ENCODE measurements at regions not wholly inside any gene's neighbourhood (a gene's known extent, or its start where the extent isn't known, plus 50 kb on each side); places are given as distances from the start of the nearest gene placed in this dataset.

- H3K79me2 ChIP-seq (ENCODE audit: insufficient read depth), result no peaks in the 10 kb centered on the region
- H3K9ac ChIP-seq, result no peak overlapping the region
- H3K27me3 ChIP-seq (ENCODE audit: insufficient read depth), result no peaks in the 10 kb centered on the region
- H3K9me3 ChIP-seq, result no peaks in the 10 kb centered on the region
- H3K4me2 ChIP-seq, result no peak overlapping the region
- H3F3A ChIP-seq (replicated peaks; ENCODE audit: insufficient read depth), result peaks cover 6% of the 10 kb centered on the region
- peaks cover 0 to 11% of the 10 kb centered on the region in 2 experiments; a peak in 3 of 4 replicates for H3K4me1 ChIP-seq (ENCODE audit: control insufficient read depth in 1 of 2, insufficient read depth in 2 of 2, low read depth in 1 of 2, low read length in 1 of 2)
- no peak for DNase-seq
- H3K27ac ChIP-seq (ENCODE audit: low read depth in 2 of 2, low read length in 1 of 2), result peak overlapping the region in 1 of 2 experiments; percentile 3; a peak in 1 of 4 replicates
- no peak for TF ChIP-seq MEF2A (IDR thresholded peaks at IDR 0.05; ENCODE audit: borderline replicate concordance, low read depth)
- no peak for TF ChIP-seq EZH2phosphoT487 (IDR thresholded peaks at IDR 0.05; ENCODE audit: borderline replicate concordance, low read depth)
- no peak for TF ChIP-seq ELF1 (IDR thresholded peaks at IDR 0.05)
- TF ChIP-seq TEAD4 (IDR thresholded peaks at IDR 0.05; ENCODE audit: borderline replicate concordance, insufficient read depth), result no peak
- TF ChIP-seq POLR2AphosphoS5 (IDR thresholded peaks at IDR 0.05; ENCODE audit: low read depth, low read length), result no peak
- TF ChIP-seq PBX3 (IDR thresholded peaks at IDR 0.05), result no peak
- no peak for TF ChIP-seq CHD2 (IDR thresholded peaks at IDR 0.05; ENCODE audit: low read length, partially characterized antibody)
- no peak for TF ChIP-seq CTCF (IDR thresholded peaks at IDR 0.05)
- no peak for TF ChIP-seq RFX5 (IDR thresholded peaks at IDR 0.05; ENCODE audit: low read length)
- no peak for TF ChIP-seq RAD21 (IDR thresholded peaks at IDR 0.05; ENCODE audit: low read length)
- TF ChIP-seq NFIC (IDR thresholded peaks at IDR 0.05; ENCODE audit: borderline replicate concordance), result no peak
- no peaks in the 10 kb centered on the region for H4K20me1 ChIP-seq (ENCODE audit: insufficient read depth)
- POLR2A ChIA-PET, result no interaction called here
- no peak overlapping the region for H2AFZ ChIP-seq (ENCODE audit: low read depth)
- H3K9me2 ChIP-seq, result no peaks in the 10 kb centered on the region
- CTCF ChIA-PET, result interaction anchor here (1.2 kb wide), 1 partner anchor 123 kb away, joined by 3 read pairs; no protein-coding TSS in a partner anchor
- H3K36me3 ChIP-seq (replicated peaks in 1 of 2; ENCODE audit: control insufficient read depth in 1 of 2, insufficient read depth in 2 of 2, low read length in 1 of 2), result no peaks in the 10 kb centered on the region
- 90% methylated on average over 7 of the region's 7 CpGs for WGBS (ENCODE audit: low lambda C conversion rate)
- no peak overlapping the region for H3K4me3 ChIP-seq (ENCODE audit: low read depth in 2 of 2, low read length in 1 of 2)
Measured at GRCh38 chr7:47696152-47696710, 114.3 kb upstream of the TNS3 start.

GRCh38 chr7:47693216-47693615, 111.3 kb upstream of the TNS3 start:
- POLR2A ChIA-PET, result no interaction called here
- H4K20me1 ChIP-seq (ENCODE audit: insufficient read depth), result no peaks in the 10 kb centered on the region
- H3K27me3 ChIP-seq (ENCODE audit: insufficient read depth), result no peaks in the 10 kb centered on the region
- DNase-seq, result no peak
- no peak overlapping the region for H2AFZ ChIP-seq (ENCODE audit: low read depth)
- H3K27ac ChIP-seq (ENCODE audit: low read depth in 2 of 2, low read length in 1 of 2), result peak overlapping the region in 1 of 2 experiments; percentile 44; a peak in 2 of 4 replicates
- TF ChIP-seq SMC3 (IDR thresholded peaks at IDR 0.05; ENCODE audit: low read depth, low read length) (no peak), USF1 (IDR thresholded peaks at IDR 0.05; ENCODE audit: borderline replicate concordance, low read depth) (no peak), FOSL2 (IDR thresholded peaks at IDR 0.05; ENCODE audit: borderline replicate concordance, low read depth) (peak; percentile 28; the same call in 1 of the 2 replicates), CHD2 (IDR thresholded peaks at IDR 0.05; ENCODE audit: low read length, partially characterized antibody) (no peak), IRF3 (IDR thresholded peaks at IDR 0.05; ENCODE audit: low read depth, low read length) (no peak), GATA2 (CRISPR knock-in tag; IDR thresholded peaks at IDR 0.05) (no peak), NRF1 (IDR thresholded peaks at IDR 0.05; ENCODE audit: low read depth, low read length) (no peak), MAX (IDR thresholded peaks at IDR 0.05; ENCODE audit: low read depth) (no peak), MXI1 (IDR thresholded peaks at IDR 0.05; ENCODE audit: low read depth, low read length) (no peak)
- H3K4me1 ChIP-seq (ENCODE audit: control insufficient read depth in 1 of 2, insufficient read depth in 2 of 2, low read depth in 1 of 2, low read length in 1 of 2), result peaks cover 0 to 13% of the 10 kb centered on the region in 2 experiments; a peak in 3 of 4 replicates
- no peaks in the 10 kb centered on the region for H3K36me3 ChIP-seq (replicated peaks in 1 of 2; ENCODE audit: control insufficient read depth in 1 of 2, insufficient read depth in 2 of 2, low read length in 1 of 2)
- H3K4me2 ChIP-seq, result no peak overlapping the region
- no peaks in the 10 kb centered on the region for H3K79me2 ChIP-seq (ENCODE audit: insufficient read depth)
- CTCF ChIA-PET, result interaction anchor here (1.4 kb wide), 1 partner anchor 53 kb away, joined by 3 read pairs; no protein-coding TSS in a partner anchor
- H3F3A ChIP-seq (replicated peaks; ENCODE audit: insufficient read depth), result peaks cover 9% of the 10 kb centered on the region
- no peaks in the 10 kb centered on the region for H3K9me2 ChIP-seq
- no peak overlapping the region for H3K9ac ChIP-seq
- 90% methylated on average over 4 of the region's 4 CpGs for WGBS (ENCODE audit: low lambda C conversion rate)
- H3K9me3 ChIP-seq, result no peaks in the 10 kb centered on the region
- no peak overlapping the region for H3K4me3 ChIP-seq (ENCODE audit: low read depth in 2 of 2, low read length in 1 of 2)

Data from SK-N-SH (cell line).